ENCODE measurements at regions not wholly inside any gene's neighbourhood (a gene's known extent, or its start where the extent isn't known, plus 50 kb on each side); places are given as distances from the start of the nearest gene placed in this dataset.
"Not testable (repeated sequence)": the region's sequence is repeated elsewhere in the genome, so short reads cannot be mapped to it uniquely, and the experiment has no call there.

- Histone ChIP-seq H3K36me3 (ENCODE audit: control insufficient read depth in 1 of 2, insufficient read depth in 2 of 2, low read length in 2 of 2) (no peaks in the 10 kb centered on the region), H3K9me3 (ENCODE audit: insufficient read depth, low read depth, low read length) (no peaks in the 10 kb centered on the region)
Observed at GRCh38 chr11:95413021-95413420, 182.0 kb upstream of the SESN3 start.

GRCh38 chr11:95412074-95412473 lies 181.1 kb upstream of the SESN3 start:
- DNase-seq: no peak
- H3K79me2 ChIP-seq (ENCODE audit: control insufficient read depth, insufficient read depth, low read length, poor library complexity): no peaks in the 10 kb centered on the region

More at GRCh38 chr11:95413021-95413420, 182.0 kb upstream of the SESN3 start:
- no peak overlapping the region for H3K27ac ChIP-seq (ENCODE audit: low read depth, low read length)
- no peak overlapping the region for H4K8ac ChIP-seq (ENCODE audit: low read depth, low read length)
- no peak for DNase-seq
- no peak overlapping the region for H3K4me2 ChIP-seq (ENCODE audit: low read length)
- no peaks in the 10 kb centered on the region for H3K79me2 ChIP-seq (ENCODE audit: control insufficient read depth, insufficient read depth, low read length, poor library complexity)
- no peak overlapping the region for H3K23ac ChIP-seq (ENCODE audit: low read length)
- no peak overlapping the region for H4K12ac ChIP-seq (ENCODE audit: low read depth, low read length)
- H2BK12ac ChIP-seq (ENCODE audit: low read length): no peak overlapping the region
- H3K4ac ChIP-seq (ENCODE audit: low read depth, low read length): no peak overlapping the region
- H3K79me1 ChIP-seq (ENCODE audit: low read length): no peaks in the 10 kb centered on the region
- no peak overlapping the region for H2AFZ ChIP-seq (ENCODE audit: insufficient read depth, low read length, poor library complexity)
- no peak overlapping the region for H2AK5ac ChIP-seq (ENCODE audit: low read length)
- no peak overlapping the region for H3K18ac ChIP-seq (ENCODE audit: low read length)
- no peak overlapping the region for H2BK120ac ChIP-seq (ENCODE audit: insufficient read depth, low read length, poor library complexity)
- no peak overlapping the region for H3K14ac ChIP-seq (ENCODE audit: low read length)
- no peaks in the 10 kb centered on the region for H3K27me3 ChIP-seq (ENCODE audit: insufficient read depth, low read length)
- H4K91ac ChIP-seq (ENCODE audit: low read depth, low read length): no peak overlapping the region
- H3K9ac ChIP-seq (ENCODE audit: low read length): no peak overlapping the region
- H3K4me1 ChIP-seq (ENCODE audit: control insufficient read depth in 1 of 2, insufficient read depth in 2 of 2, low read length in 2 of 2): peaks cover 0 to 2% of the 10 kb centered on the region in 2 experiments
- no peak overlapping the region for H2BK5ac ChIP-seq (ENCODE audit: low read depth, low read length, poor library complexity)
- no peak overlapping the region for H3K4me3 ChIP-seq (ENCODE audit: low read depth, low read length)

GRCh38 chr11:95410707-95411106 lies 179.7 kb upstream of the SESN3 start:
- not testable (repeated sequence) for H3K4me2 ChIP-seq (ENCODE audit: low read length); H2BK5ac ChIP-seq (ENCODE audit: low read depth, low read length, poor library complexity); H2BK120ac ChIP-seq (ENCODE audit: insufficient read depth, low read length, poor library complexity); H3K79me2 ChIP-seq (ENCODE audit: control insufficient read depth, insufficient read depth, low read length, poor library complexity); H3K23ac ChIP-seq (ENCODE audit: low read length); H4K8ac ChIP-seq (ENCODE audit: low read depth, low read length); H2AK5ac ChIP-seq (ENCODE audit: low read length); H3K4ac ChIP-seq (ENCODE audit: low read depth, low read length); H2BK12ac ChIP-seq (ENCODE audit: low read length); H3K36me3 ChIP-seq (ENCODE audit: control insufficient read depth in 1 of 2, insufficient read depth in 2 of 2, low read length in 2 of 2); H3K18ac ChIP-seq (ENCODE audit: low read length); DNase-seq; H2AFZ ChIP-seq (ENCODE audit: insufficient read depth, low read length, poor library complexity); H3K79me1 ChIP-seq (ENCODE audit: low read length); H3K4me1 ChIP-seq (ENCODE audit: control insufficient read depth in 1 of 2, insufficient read depth in 2 of 2, low read length in 2 of 2); H3K4me3 ChIP-seq (ENCODE audit: low read depth, low read length); H4K91ac ChIP-seq (ENCODE audit: low read depth, low read length); H3K27ac ChIP-seq (ENCODE audit: low read depth, low read length); H3K14ac ChIP-seq (ENCODE audit: low read length); H3K9me3 ChIP-seq (ENCODE audit: insufficient read depth, low read depth, low read length); H3K9ac ChIP-seq (ENCODE audit: low read length); H3K27me3 ChIP-seq (ENCODE audit: insufficient read depth, low read length); H4K12ac ChIP-seq (ENCODE audit: low read depth, low read length)

More at GRCh38 chr11:95412074-95412473, 181.1 kb upstream of the SESN3 start:
- H3K4me2 ChIP-seq (ENCODE audit: low read length): no peak overlapping the region
- no peaks in the 10 kb centered on the region for H3K79me1 ChIP-seq (ENCODE audit: low read length)
- no peak overlapping the region for H3K14ac ChIP-seq (ENCODE audit: low read length)
- H3K9ac ChIP-seq (ENCODE audit: low read length): no peak overlapping the region
- H2BK12ac ChIP-seq (ENCODE audit: low read length): no peak overlapping the region
- no peak overlapping the region for H4K8ac ChIP-seq (ENCODE audit: low read depth, low read length)
- no peak overlapping the region for H4K12ac ChIP-seq (ENCODE audit: low read depth, low read length)
- no peak overlapping the region for H3K4ac ChIP-seq (ENCODE audit: low read depth, low read length)
- H3K4me3 ChIP-seq (ENCODE audit: low read depth, low read length): no peak overlapping the region
- no CpG with 5 or more reads among the region's 3 CpGs for WGBS (ENCODE audit: extremely low coverage, insufficient coverage, insufficient read length)
- no peak overlapping the region for H3K18ac ChIP-seq (ENCODE audit: low read length)
- no peaks in the 10 kb centered on the region for H3K27me3 ChIP-seq (ENCODE audit: insufficient read depth, low read length)
- H3K4me1 ChIP-seq (ENCODE audit: control insufficient read depth in 1 of 2, insufficient read depth in 2 of 2, low read length in 2 of 2): peaks cover 0 to 2% of the 10 kb centered on the region in 2 experiments
- H2BK5ac ChIP-seq (ENCODE audit: low read depth, low read length, poor library complexity): no peak overlapping the region
- no peak overlapping the region for H2AK5ac ChIP-seq (ENCODE audit: low read length)
- H3K27ac ChIP-seq (ENCODE audit: low read depth, low read length): no peak overlapping the region
- no peak overlapping the region for H2BK120ac ChIP-seq (ENCODE audit: insufficient read depth, low read length, poor library complexity)
- no peak overlapping the region for H4K91ac ChIP-seq (ENCODE audit: low read depth, low read length)
- H3K9me3 ChIP-seq (ENCODE audit: insufficient read depth, low read depth, low read length): no peaks in the 10 kb centered on the region
- H3K36me3 ChIP-seq (ENCODE audit: control insufficient read depth in 1 of 2, insufficient read depth in 2 of 2, low read length in 2 of 2): no peaks in the 10 kb centered on the region
- H2AFZ ChIP-seq (ENCODE audit: insufficient read depth, low read length, poor library complexity): no peak overlapping the region
- no peak overlapping the region for H3K23ac ChIP-seq (ENCODE audit: low read length)

- H3K4me1 ChIP-seq (ENCODE audit: control insufficient read depth in 1 of 2, insufficient read depth in 2 of 2, low read length in 2 of 2): peaks cover 8 to 10% of the 10 kb centered on the region in 2 experiments
- no peak overlapping the region for H3K14ac ChIP-seq (ENCODE audit: low read length)
- H3K9me3 ChIP-seq (ENCODE audit: insufficient read depth, low read depth, low read length): no peaks in the 10 kb centered on the region
- H4K12ac ChIP-seq (ENCODE audit: low read depth, low read length): no peak overlapping the region
- peaks cover 8% of the 10 kb centered on the region for H3K79me1 ChIP-seq (ENCODE audit: low read length)
- no peak overlapping the region for H2BK5ac ChIP-seq (ENCODE audit: low read depth, low read length, poor library complexity)
- H2AK5ac ChIP-seq (ENCODE audit: low read length): no peak overlapping the region
- H3K4me3 ChIP-seq (ENCODE audit: low read depth, low read length): no peak overlapping the region
- no peak overlapping the region for H2AFZ ChIP-seq (ENCODE audit: insufficient read depth, low read length, poor library complexity)
- H4K91ac ChIP-seq (ENCODE audit: low read depth, low read length): no peak overlapping the region
- no peak overlapping the region for H3K4ac ChIP-seq (ENCODE audit: low read depth, low read length)
- no peak overlapping the region for H2BK120ac ChIP-seq (ENCODE audit: insufficient read depth, low read length, poor library complexity)
- H3K27me3 ChIP-seq (ENCODE audit: insufficient read depth, low read length): no peaks in the 10 kb centered on the region
- no CpG with 5 or more reads among the region's 1 CpG for WGBS (ENCODE audit: extremely low coverage, insufficient coverage, insufficient read length)
- no peaks in the 10 kb centered on the region for H3K36me3 ChIP-seq (ENCODE audit: control insufficient read depth in 1 of 2, insufficient read depth in 2 of 2, low read length in 2 of 2)
- DNase-seq: no peak
- H2BK12ac ChIP-seq (ENCODE audit: low read length): no peak overlapping the region
- no peak overlapping the region for H3K9ac ChIP-seq (ENCODE audit: low read length)
- H3K4me2 ChIP-seq (ENCODE audit: low read length): no peak overlapping the region
- H3K79me2 ChIP-seq (ENCODE audit: control insufficient read depth, insufficient read depth, low read length, poor library complexity): no peaks in the 10 kb centered on the region
- H3K27ac ChIP-seq (ENCODE audit: low read depth, low read length): no peak overlapping the region
- H4K8ac ChIP-seq (ENCODE audit: low read depth, low read length): no peak overlapping the region
- no peak overlapping the region for H3K18ac ChIP-seq (ENCODE audit: low read length)
- H3K23ac ChIP-seq (ENCODE audit: low read length): no peak overlapping the region
Observed at GRCh38 chr11:95406271-95406670, 175.3 kb upstream of the SESN3 start.
